ENCODE measurements at regions not wholly inside any gene's neighbourhood (a gene's known extent, or its start where the extent isn't known, plus 50 kb on each side); places are given as distances from the start of the nearest gene placed in this dataset.

- TF ChIP-seq CTCF (conservative IDR thresholded peaks at IDR 0.05; ENCODE audit: low read depth, low read length) (no peak), EZH2phosphoT487 (IDR thresholded peaks at IDR 0.05; ENCODE audit: borderline replicate concordance, low read length) (no peak)
Measured at GRCh38 chr10:29719281-29719675, 84.5 kb upstream of the SVIL start.
